HS-27A (cell line): ENCODE measurements at regions not wholly inside any gene's neighbourhood (a gene's known extent, or its start where the extent isn't known, plus 50 kb on each side); places are given as distances from the start of the nearest gene placed in this dataset.
"Not testable (repeated sequence)": the region's sequence is repeated elsewhere in the genome, so short reads cannot be mapped to it uniquely, and the experiment has no call there.

ENCODE experiments used
- DNase-seq: peaks from one replicate; pipeline ENCODE4 v3.0.0-alpha.2; 2012; ENCODE audit warnings: low read depth, missing footprints

DNA sequence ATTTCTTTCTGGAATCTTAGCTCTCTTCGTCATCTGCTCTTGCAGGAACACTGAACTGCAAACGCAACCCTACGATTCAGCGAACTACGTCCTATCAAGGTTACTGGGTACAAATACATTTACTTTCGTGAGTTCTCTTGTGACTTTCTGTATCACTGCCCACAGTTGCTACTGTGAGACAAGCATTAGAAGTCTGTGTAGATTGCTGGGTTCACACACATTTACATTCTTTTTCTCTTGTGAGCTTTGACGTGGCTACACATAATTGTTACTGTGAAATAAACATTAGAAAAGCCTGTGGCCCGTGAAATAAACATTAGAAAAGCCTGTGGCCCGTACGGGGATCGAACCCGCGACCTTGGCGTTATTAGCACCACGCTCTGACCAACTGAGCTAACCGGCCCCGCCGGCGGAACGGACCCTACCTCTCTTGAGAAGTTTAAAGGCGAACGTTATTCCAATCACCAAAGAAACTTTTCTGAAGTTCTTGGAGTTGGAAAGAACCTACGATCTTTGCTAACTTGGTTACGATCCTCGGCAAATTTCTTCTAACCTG lies 61.2 kb upstream of the ZNF322 start:
- not testable (repeated sequence) for DNase-seq

DNA sequence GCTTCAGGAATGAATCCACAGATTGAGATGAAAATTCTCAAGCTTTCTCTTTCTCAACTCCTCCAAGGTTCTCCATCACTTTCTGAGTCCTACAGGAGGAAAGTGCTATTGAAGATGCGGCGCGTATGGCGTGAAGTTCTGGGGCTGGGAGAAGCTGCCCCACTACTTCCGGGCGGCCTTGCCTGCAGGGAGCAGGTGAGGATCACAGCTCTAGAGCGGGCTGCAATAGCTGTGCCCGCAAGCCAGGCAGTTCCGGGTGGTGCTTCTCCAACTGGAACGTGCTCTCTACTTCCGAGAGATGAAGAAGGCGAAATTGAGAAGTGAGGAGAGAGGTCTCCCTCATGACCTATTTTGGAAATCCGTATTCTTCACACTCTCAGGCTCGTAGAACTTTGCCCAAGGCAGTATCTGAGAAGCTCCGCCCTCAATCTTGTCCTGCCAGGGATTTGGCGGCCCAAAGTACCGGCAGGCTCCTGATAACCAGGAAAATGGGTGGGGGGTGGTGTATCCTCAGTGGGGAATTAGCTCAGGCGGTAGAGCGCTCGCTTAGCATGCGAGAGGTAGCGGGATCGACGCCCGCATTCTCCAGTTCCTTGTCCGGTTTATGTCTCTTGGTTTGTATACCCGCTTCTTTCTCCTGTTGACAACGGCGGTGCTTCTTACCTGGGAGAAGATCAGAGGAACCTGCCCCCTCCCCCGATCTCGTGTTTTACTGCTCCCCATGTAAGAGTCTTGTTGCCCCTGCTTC lies 70.6 kb upstream of the ZNF322 start:
- not testable (repeated sequence) for DNase-seq

DNA sequence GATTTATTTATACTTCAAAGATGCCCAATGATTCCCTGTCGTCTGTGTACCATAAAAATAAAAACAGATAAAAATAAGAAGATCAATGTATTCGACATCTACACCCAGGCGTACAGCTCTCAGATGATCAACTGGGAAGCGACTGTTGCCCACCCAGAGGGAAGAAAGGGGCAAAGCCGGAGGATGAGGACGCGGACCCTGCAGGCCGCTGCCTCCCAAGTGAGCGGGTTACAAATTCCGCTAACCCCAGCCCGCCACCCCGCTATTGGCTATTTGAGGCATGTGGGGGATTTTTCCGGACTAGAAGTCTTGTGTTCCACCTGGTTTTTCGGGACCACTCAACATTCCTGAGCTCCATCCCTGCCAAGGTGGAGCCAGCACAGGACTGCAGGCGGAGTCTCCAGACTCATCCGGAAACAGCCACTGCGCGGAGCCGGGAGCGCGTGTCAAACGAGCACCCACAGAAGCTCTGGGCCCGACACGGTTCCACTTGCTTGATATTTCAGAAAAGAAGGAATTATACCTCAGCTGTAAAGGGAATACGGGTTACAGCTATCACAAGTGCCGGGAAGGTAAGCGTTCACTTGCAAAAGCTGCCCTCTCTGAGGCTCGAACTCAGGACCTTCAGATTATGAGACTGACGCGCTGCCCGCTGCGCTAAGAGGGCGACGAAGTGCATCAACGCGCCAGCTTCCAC lies 75.4 kb upstream of the ZNF322 start:
- not testable (repeated sequence) for DNase-seq

DNA sequence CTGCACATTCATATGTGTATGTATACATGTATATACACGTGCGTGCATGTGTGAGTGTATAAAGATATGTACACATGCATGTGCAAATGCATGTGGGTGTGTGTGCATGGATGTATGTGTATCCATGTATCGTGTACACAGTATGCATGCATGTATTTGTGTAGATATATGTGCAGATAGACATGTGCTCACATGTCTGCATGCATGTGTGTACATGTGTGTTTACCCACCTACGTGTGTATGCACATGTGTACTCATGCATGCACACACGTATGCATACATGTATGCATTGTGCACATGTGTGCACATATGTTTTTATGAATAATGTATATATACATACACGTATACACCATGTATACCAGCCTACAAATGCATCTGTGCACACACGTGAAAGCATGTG lies 80.3 kb upstream of the ZNF322 start:
- DNase-seq, result no peak

DNA sequence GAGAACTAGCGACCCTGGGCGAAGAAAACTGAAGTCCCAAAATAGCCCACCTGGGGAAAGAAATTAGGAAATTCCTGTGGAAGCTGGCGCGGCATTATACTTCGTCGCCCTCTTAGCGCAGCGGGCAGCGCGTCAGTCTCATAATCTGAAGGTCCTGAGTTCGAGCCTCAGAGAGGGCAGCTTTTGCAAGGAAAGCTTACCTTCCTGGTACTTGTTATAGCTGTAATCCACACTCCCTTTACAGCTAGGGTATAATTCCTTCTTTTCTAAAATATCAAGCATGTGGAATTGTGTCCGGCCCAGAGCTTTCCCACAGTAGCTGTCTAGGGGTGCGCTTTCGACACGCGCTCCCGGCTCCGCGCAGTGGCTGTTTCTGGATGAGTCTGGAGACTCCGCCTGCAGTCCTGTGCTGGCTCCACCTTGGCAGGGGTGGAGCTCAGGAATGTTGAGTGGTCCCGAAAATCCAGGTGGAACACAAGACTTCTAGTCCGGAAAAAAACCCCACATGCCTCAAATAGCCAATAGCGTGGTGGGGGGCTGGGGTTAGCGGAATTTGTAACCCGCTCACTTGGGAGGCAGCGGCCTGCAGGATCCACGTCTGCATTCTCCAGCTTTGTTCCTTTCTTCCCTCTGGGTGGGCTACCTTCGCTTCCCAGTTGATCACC lies 83.7 kb upstream of the ZNF322 start:
- no peak for DNase-seq

DNA sequence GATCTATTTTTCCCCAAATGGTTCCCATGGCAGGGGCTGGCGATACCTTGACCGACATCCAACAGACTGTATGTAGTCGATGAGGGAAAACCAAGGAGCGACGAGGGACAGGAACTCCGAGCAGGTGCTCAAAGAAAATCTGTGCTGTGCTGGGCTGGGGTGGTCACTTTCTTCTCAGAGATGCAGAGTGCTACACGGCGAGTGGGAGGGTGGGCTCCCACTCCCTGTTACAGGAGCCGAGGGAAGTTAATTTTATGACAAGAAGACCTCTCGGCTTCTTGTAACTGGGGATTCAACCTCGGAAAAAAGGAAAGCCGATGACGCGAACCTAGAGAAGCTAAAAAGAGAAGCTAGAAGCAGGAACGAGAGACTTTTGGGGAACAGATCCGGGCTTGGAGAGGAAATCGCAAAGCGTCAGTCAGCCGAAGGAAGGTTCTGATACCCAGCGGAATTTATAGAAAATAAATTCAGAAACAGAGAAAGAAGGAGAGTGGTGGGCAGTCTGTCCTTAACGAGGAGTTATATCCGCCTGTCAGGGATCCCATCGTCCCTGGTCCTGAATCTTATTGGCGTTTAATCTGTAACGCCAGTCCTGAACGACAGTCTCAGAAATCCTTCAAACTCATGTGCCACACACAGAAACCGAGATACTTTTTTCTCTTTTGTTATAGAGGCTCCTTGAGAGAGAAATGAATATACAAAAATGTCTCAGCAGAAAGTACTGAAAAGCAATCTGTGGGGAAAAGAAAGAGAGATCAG lies 84.6 kb upstream of the ZNF322 start:
- no peak for DNase-seq

DNA sequence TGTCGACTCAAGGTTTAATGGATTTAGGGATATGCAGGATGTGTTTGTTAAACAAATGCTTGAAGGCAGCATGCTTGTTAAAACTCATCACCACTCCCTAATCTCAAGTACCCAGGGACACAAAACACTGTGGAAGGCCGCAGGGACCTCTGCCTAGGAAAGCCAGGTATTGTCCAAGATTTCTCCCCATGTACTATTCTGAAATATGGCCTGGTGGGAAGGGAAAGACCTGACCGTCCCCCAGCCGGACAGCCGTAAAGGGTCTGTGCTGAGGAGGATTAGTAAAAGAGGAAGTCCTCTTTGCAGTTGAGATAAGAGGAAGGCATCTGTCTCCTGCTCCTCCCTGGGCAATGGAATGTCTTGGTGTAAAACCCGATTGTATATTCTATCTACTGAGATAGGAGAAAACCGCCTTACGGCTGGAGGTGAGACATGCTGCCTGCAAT lies 85.3 kb upstream of the ZNF322 start:
- not testable (repeated sequence) for DNase-seq

DNA sequence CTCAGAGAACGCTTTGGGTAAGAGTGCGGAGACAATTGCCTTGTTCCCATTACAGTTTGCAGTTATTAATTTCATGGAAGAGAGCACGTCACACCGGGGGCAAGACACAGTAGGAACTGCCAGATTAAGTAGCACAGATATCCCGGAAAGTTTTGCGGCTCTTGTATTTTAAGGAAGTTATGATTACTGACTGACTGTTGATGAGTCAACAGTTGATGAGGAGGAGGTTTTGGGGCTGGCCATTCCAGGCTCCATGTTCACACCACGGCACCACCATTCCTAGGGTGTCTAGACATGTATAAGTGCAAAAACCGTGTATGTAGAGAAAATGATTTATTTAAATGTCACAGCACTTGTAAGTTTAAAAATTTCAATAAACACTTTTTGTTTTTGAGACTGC lies 86.4 kb upstream of the ZNF322 start:
- DNase-seq, result not testable (repeated sequence)

DNA sequence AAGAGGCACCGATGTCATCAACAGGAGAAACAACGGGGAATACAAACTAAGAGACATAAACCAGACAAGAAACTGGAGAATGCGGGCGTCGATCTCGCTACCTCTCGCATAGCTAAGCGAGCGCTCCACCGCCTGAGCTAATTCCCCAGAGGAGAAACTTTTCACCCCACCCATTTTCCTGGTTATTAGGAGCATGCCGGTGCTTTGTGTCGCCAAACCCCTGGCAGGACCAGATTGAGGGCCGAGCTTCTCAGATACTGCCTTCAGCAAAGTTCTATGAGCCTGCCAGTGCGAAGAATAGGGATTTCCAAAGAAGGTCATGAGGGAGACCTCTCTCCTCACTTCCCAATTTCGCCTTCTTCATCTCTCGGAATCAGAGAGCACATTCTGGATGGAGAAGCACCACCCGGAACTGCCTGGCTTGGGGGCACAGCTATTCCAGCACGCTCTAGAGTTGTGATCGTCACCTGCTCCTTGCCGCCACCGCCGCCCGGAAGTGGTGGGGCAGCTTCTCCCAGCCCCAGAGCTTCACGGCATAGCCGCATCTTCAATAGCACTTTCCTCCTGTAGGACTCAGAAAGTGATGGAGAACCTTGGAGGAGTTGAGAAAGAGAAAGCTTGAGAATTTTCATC lies 89.7 kb upstream of the ZNF322 start:
- DNase-seq, result not testable (repeated sequence)

DNA sequence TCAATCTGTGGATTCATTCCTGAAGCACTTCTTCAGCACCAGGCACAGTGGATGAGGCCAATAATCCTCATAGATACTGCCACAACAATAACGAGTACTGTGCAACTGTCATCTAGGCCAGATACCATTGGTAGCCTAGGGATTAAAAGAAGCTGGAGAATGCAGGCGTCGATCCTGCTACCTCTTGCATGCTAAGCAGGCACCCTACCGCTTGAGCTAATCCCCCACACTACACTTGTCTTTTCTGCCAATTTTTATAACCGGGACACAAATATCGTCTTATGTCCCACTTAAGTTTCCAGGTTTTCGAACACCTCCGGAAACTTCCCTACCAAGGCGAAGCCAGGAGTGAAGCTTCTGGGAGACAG lies 90.2 kb upstream of the ZNF322 start:
- not testable (repeated sequence) for DNase-seq

DNA sequence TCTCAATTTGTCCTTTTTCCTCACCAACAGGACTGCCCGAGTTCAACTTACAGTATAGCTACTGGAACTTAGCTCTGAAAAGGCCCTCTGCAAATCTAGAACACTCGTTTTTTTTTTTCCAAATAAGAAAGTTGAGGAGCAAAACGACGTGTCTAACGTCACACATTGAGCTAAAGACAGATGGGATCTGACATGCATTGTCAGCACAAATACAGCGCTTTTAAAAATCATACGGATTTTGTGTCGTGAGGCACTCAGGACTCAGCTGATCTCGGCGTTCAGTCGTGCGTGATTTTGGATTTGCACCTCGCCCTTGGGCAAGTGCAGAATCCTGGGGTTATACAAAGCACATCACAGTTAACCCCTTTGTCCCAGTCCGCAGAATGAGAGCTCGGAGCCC lies 94.7 kb upstream of the ZNF322 start:
- no peak for DNase-seq

DNA sequence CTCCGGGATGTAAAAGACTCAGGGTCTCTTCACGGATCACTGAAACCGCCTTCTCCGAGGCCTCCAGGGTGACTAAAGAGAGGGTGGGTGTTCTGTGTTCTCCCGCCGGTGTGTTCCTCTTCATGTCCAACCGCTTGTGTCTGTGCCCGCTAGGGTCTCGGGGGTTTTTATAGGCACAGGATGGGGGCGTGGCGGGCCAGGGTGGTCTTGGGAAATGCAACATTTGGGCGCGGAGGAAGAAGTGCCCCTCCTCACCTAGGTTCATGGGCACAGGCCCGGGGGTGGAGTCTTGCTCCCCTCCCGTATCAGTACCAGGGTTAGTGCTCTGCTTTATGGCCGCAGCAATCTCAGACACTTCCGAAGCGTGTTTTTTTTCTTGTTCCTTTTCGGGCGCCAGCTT lies 95.3 kb upstream of the ZNF322 start:
- DNase-seq, result not testable (repeated sequence)

DNA sequence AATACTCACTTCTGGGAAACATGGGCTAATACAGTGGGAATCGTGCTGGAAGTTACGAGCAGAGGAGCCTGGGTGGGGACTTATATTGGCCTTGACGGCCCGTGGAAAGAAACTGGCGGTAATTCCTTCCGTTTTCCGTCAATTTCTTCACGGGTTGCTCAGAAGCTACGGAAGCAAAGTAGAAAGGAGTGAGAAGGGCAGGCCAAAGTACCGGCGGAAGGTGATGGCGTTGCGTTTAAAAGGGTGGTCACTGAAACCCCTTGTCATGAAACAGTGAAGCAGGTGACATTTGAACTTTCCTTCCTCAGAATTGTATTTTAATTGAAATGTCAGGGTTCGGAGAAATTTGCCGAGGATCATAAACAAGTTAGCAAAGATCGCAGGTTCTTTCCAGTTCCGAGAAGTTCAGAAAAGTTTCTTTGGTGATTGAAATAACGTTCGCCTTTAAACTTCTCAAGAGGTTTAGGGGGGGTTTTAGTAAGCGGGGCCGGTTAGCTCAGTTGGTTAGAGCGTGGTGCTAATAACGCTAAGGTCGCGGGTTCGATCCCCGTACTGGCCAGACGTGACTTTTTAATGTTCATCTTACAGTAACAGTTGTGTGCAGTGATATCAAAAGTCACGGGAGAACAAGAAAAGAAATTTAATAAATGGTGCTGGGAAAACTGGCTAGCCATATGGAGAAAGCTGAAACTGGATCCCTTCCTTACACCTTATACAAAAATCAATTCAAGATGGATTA lies 96.7 kb upstream of the ZNF322 start:
- DNase-seq, result not testable (repeated sequence)

DNA sequence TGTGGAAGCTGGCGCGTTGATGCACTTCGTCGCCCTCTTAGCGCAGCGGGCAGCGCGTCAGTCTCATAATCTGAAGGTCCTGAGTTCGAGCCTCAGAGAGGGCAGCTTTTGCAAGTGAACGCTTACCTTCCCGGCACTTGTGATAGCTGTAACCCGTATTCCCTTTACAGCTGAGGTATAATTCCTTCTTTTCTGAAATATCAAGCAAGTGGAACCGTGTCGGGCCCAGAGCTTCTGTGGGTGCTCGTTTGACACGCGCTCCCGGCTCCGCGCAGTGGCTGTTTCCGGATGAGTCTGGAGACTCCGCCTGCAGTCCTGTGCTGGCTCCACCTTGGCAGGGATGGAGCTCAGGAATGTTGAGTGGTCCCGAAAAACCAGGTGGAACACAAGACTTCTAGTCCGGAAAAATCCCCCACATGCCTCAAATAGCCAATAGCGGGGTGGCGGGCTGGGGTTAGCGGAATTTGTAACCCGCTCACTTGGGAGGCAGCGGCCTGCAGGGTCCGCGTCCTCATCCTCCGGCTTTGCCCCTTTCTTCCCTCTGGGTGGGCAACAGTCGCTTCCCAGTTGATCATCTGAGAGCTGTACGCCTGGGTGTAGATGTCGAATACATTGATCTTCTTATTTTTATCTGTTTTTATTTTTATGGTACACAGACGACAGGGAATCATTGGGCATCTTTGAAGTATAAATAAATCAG lies 106.8 kb upstream of the ZNF322 start:
- not testable (repeated sequence) for DNase-seq

DNA sequence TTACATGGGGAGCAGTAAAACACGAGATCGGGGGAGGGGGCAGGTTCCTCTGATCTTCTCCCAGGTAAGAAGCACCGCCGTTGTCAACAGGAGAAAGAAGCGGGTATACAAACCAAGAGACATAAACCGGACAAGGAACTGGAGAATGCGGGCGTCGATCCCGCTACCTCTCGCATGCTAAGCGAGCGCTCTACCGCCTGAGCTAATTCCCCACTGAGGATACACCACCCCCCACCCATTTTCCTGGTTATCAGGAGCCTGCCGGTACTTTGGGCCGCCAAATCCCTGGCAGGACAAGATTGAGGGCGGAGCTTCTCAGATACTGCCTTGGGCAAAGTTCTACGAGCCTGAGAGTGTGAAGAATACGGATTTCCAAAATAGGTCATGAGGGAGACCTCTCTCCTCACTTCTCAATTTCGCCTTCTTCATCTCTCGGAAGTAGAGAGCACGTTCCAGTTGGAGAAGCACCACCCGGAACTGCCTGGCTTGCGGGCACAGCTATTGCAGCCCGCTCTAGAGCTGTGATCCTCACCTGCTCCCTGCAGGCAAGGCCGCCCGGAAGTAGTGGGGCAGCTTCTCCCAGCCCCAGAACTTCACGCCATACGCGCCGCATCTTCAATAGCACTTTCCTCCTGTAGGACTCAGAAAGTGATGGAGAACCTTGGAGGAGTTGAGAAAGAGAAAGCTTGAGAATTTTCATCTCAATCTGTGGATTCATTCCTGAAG lies 111.6 kb upstream of the ZNF322 start:
- DNase-seq, result not testable (repeated sequence)

DNA sequence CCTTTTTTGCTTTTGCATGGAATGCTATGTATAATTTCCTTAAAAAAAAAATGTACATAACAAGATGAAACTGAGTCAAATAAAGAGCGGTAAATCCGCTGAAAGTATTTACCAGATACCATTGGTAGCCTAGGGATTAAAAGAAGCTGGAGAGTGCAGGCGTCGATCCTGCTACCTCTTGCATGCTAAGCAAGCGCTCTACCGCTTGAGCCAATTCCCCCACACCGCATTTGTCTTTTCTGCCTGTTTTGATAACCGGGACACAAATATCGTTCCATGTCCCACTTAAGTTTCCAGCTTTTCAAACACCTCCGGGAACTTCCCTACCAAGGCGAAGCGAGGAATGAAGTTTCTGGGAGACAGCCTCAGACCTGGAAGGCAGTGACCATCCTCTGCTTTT lies 113.9 kb upstream of the ZNF322 start:
- not testable (repeated sequence) for DNase-seq

DNA sequence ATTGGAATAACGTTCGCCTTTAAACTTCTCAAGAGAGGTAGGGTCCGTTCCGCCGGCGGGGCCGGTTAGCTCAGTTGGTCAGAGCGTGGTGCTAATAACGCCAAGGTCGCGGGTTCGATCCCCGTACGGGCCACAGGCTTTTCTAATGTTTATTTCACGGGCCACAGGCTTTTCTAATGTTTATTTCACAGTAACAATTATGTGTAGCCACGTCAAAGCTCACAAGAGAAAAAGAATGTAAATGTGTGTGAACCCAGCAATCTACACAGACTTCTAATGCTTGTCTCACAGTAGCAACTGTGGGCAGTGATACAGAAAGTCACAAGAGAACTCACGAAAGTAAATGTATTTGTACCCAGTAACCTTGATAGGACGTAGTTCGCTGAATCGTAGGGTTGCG lies 121.0 kb upstream of the ZNF322 start:
- not testable (repeated sequence) for DNase-seq

DNA sequence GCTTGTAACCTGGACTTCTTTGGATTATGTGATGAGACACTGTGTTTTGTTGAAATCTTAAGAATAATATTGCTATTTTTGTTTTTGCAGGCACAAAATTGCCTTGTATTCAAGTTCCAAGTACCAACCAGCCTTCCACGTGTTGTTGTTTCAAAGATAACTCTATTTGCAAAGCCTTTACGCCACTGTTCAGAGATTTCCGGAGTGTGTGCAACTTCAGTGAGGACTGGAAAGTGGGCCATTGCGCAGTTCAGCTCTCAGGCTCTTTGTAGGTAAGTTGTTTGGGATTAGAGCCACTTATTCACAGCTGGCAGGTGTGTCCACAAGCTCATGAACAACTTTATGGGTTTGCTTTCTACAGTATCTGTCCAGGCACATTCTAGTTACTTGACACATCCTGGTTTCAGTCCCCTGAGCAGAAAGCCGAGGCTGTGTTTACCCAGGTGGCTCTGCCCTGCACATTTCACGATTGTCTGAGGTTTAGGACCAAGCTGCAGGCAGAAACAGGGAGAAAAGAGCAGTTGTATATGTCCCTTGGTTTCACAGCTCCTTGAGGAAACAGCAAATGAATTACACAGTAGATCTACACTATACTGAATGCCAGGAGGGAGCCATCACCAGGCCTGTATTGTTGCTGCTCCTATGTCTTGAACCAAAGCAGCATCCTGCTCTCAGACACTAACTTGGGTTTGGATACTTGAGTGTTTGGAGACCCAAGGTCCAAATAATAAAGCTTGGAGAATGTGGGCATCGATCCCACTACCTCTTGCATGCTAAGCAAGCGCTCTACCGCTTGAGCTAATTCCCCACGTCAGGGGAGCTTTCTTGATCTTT lies 136.1 kb upstream of the ZNF322 start:
- not testable (repeated sequence) for DNase-seq
